ENCODE measurements at regions not wholly inside any gene's neighbourhood (a gene's known extent, or its start where the extent isn't known, plus 50 kb on each side); places are given as distances from the start of the nearest gene placed in this dataset.

- DNase-seq (ENCODE audit: extremely low read depth, low read depth, low spot score) = no peak
Measured at GRCh38 chr17:14918540-14918939, 346.6 kb downstream of the PMP22 start.

- no peak for DNase-seq (ENCODE audit: extremely low read depth, low read depth, low spot score)
Measured at GRCh38 chr17:14910916-14911315, 354.2 kb downstream of the PMP22 start.

- no peak for DNase-seq (ENCODE audit: extremely low read depth, low read depth, low spot score)
Measured at GRCh38 chr17:14904386-14904785, 360.7 kb downstream of the PMP22 start.

- no peak for DNase-seq (ENCODE audit: extremely low read depth, low read depth, low spot score)
Measured at GRCh38 chr17:14903854-14904253, 361.3 kb downstream of the PMP22 start.

GRCh38 chr17:14902803-14903202 lies 362.3 kb downstream of the PMP22 start:
- DNase-seq (ENCODE audit: extremely low read depth, low read depth, low spot score) = no peak

GRCh38 chr17:14902297-14902696 lies 362.8 kb downstream of the PMP22 start:
- no peak for DNase-seq (ENCODE audit: extremely low read depth, low read depth, low spot score)

- DNase-seq (ENCODE audit: extremely low read depth, low read depth, low spot score) = no peak
Measured at GRCh38 chr17:14901376-14901775, 363.8 kb downstream of the PMP22 start.

- DNase-seq (ENCODE audit: extremely low read depth, low read depth, low spot score) = no peak
Measured at GRCh38 chr17:14886200-14886739, 378.9 kb downstream of the PMP22 start.

GRCh38 chr17:14882131-14882530 lies 383.0 kb downstream of the PMP22 start:
- no peak for DNase-seq (ENCODE audit: extremely low read depth, low read depth, low spot score)

- no peak for DNase-seq (ENCODE audit: extremely low read depth, low read depth, low spot score)
Measured at GRCh38 chr17:14875557-14876412, 389.3 kb downstream of the PMP22 start.

- DNase-seq (ENCODE audit: extremely low read depth, low read depth, low spot score) = no peak
Measured at GRCh38 chr17:14873996-14874395, 391.1 kb downstream of the PMP22 start.

- no peak for DNase-seq (ENCODE audit: extremely low read depth, low read depth, low spot score)
Measured at GRCh38 chr17:14873540-14873939, 391.6 kb downstream of the PMP22 start.

GRCh38 chr17:14871921-14872320 lies 393.2 kb downstream of the PMP22 start:
- DNase-seq (ENCODE audit: extremely low read depth, low read depth, low spot score) = no peak

GRCh38 chr17:14866266-14866665 lies 398.9 kb downstream of the PMP22 start:
- DNase-seq (ENCODE audit: extremely low read depth, low read depth, low spot score) = no peak

GRCh38 chr17:14864127-14864526 lies 401.0 kb downstream of the PMP22 start:
- no peak for DNase-seq (ENCODE audit: extremely low read depth, low read depth, low spot score)

- DNase-seq (ENCODE audit: extremely low read depth, low read depth, low spot score) = no peak
Measured at GRCh38 chr17:14859542-14859941, 405.6 kb downstream of the PMP22 start.

- DNase-seq (ENCODE audit: extremely low read depth, low read depth, low spot score) = no peak
Measured at GRCh38 chr17:14856176-14856575, 408.9 kb downstream of the PMP22 start.

GRCh38 chr17:14854691-14855090 lies 410.4 kb downstream of the PMP22 start:
- no peak for DNase-seq (ENCODE audit: extremely low read depth, low read depth, low spot score)

GRCh38 chr17:14845591-14846281 lies 419.4 kb downstream of the PMP22 start:
- DNase-seq (ENCODE audit: extremely low read depth, low read depth, low spot score) = no peak

GRCh38 chr17:14843086-14843795 lies 421.9 kb downstream of the PMP22 start:
- DNase-seq (ENCODE audit: extremely low read depth, low read depth, low spot score) = no peak

GRCh38 chr17:14840616-14841231 lies 424.4 kb downstream of the PMP22 start:
- DNase-seq (ENCODE audit: extremely low read depth, low read depth, low spot score) = no peak
